Activated T-helper 1 cell treated with Interleukin-2 at 50 U/mL for 16 hours (primary cell): ENCODE measurements at regions not wholly inside any gene's neighbourhood (a gene's known extent, or its start where the extent isn't known, plus 50 kb on each side); places are given as distances from the start of the nearest gene placed in this dataset.

ENCODE experiments used
- DNase-seq: peaks from one replicate; pipeline ENCODE4 v3.0.0-alpha.2; 2020; ENCODE audit warnings: low read depth

DNA sequence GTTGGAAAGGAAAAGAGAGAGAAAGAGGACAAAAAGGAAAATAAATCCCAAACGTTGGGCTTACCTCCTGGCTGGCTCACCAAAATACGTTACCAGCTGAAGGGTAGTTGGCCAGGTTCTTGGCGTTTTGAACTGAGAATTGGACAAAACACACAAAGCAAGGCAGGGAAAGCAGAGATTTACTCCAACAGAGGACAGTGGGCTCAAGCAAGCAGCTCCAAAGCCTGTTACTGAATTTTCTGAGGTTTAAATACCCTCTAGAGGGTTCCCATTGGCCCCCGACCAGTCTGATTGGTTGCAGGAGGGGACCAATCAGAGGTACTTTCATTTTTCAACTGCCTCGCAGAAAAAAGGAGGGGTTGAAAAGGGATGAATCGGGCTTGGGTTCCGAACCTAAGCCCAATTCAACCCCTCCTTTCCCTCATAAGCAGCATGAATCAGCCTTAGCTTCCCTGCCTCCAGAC, 55.6 kb upstream of the ALOX12 start:
- DNase-seq: no peak

DNA sequence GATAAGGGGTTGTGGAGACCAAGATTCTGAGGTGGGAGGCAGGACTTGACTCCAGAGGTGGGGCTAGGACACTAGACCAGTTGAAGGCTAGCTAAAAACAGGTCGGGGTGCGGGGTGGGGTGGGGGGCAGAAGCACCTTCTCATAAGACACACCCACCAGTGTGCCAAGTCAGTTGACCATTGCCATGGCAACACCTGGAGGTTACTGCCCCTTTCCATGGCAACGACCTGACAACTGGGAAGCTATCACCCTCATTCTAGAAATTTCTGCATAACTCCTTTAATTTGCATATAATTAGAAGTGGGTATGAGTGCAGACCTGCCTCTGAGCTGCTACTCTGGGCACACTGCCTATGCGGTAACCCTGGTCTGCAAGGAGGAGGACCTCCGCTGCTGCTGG, 53.9 kb upstream of the ALOX12 start:
- no peak for DNase-seq

DNA sequence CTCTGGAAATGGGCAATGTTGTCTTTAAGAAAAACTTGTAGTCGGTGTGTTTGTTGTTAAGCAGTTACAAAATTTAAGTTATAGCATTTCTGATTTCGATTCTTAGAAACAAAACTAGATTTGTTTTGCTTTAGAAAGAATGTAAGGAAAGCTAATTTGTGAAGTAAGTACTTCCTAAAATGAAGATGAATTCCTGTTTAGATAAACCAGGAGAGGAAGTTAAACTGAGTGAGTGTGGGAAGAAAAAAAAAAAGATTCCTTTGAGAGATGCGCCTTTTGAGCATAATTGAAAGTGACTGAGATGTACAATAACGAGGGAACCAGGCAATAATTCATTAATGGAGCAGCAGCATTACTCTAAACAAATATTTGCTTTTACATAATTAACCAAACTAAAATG, 52.4 kb upstream of the ALOX12 start:
- DNase-seq: no peak
